22Rv1 (cell line): ENCODE measurements at regions not wholly inside any gene's neighbourhood (a gene's known extent, or its start where the extent isn't known, plus 50 kb on each side); places are given as distances from the start of the nearest gene placed in this dataset.

Experiments used
- ZFX ChIP-seq: fragments of 450-650 bp; IDR thresholded peaks from 2 replicates; pipeline ENCODE4 v1.6.1; 2017; ENCODE audit warnings: antibody characterized with exemption, borderline replicate concordance
- TF ChIP-seq, protein P1 (sequence below): fragments of 450-650 bp; IDR thresholded peaks from 2 replicates; pipeline ENCODE4 v1.5.1; 2017; ENCODE audit warnings: mild to moderate bottlenecking

DNA sequence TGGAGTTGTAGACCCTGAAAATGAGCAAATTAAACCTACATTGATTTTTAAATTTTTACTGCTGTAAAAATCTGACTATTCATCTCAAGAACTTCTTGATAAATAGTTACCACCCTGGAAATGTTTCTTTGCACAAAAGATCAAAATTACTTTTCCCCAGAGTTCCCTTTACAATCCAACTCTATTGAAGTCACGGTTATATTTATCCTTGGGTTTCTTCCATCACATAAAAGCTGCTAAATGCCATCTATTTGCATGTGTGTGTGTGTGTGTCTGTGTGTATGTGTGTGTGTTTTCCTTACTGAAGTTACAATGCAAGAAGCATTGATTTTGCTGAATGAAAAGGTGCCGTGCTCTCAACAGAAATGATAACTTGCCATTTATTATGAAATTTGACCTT lies 1273.0 kb downstream of the ROBO2 start:
- TF ChIP-seq, protein P1, sequence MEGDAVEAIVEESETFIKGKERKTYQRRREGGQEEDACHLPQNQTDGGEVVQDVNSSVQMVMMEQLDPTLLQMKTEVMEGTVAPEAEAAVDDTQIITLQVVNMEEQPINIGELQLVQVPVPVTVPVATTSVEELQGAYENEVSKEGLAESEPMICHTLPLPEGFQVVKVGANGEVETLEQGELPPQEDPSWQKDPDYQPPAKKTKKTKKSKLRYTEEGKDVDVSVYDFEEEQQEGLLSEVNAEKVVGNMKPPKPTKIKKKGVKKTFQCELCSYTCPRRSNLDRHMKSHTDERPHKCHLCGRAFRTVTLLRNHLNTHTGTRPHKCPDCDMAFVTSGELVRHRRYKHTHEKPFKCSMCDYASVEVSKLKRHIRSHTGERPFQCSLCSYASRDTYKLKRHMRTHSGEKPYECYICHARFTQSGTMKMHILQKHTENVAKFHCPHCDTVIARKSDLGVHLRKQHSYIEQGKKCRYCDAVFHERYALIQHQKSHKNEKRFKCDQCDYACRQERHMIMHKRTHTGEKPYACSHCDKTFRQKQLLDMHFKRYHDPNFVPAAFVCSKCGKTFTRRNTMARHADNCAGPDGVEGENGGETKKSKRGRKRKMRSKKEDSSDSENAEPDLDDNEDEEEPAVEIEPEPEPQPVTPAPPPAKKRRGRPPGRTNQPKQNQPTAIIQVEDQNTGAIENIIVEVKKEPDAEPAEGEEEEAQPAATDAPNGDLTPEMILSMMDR, result no peak
- TF ChIP-seq ZFX, result no peak
